Activated B cell treated with CpG ODN at 0.5 μM for 24 hours (primary cell): ENCODE measurements at regions not wholly inside any gene's neighbourhood (a gene's known extent, or its start where the extent isn't known, plus 50 kb on each side); places are given as distances from the start of the nearest gene placed in this dataset.

Experiments used
- ATAC-seq: fragments of 200-7000 bp; cut with Tn5 transposase; one replicate; pipeline ENCODE4 v1.10.0; 2021; ENCODE audit warnings: low read depth, mild to moderate bottlenecking, moderate library complexity
- CTCF ChIA-PET: fragments of 350-600 bp; sonication (Branson Sonifier 250); formaldehyde crosslinking; loops from one replicate; lab custom pipeline; 2021; ENCODE audit warnings: antibody characterized with exemption; lab: Charles Lee
- POLR2A ChIA-PET: fragments of 350-600 bp; sonication (Branson Sonifier 250); formaldehyde crosslinking; loops from one replicate; lab custom pipeline; 2021; ENCODE audit warnings: antibody characterized with exemption; lab: Charles Lee
- DNase-seq: peaks from one replicate; pipeline ENCODE4 v3.0.0; 2022
- H3K27ac Mint-ChIP-seq: one replicate; pipeline ENCODE4 v1.8.0; 2020; ENCODE audit warnings: mixed read lengths
- H3K27me3 Mint-ChIP-seq: one replicate; pipeline ENCODE4 v1.8.0; 2021; ENCODE audit warnings: mixed read lengths
- H3K36me3 Mint-ChIP-seq: one replicate; pipeline ENCODE4 v1.8.0; 2021; ENCODE audit warnings: low read depth, mixed read lengths
- H3K4me1 Mint-ChIP-seq: one replicate; pipeline ENCODE4 v1.8.0; 2021; ENCODE audit warnings: mixed read lengths
- H3K4me3 Mint-ChIP-seq: one replicate; pipeline ENCODE4 v1.8.0; 2020; ENCODE audit warnings: mild to moderate bottlenecking, mixed read lengths
- H3K9me3 Mint-ChIP-seq: one replicate; pipeline ENCODE4 v1.8.0; 2020; ENCODE audit warnings: mixed read lengths
- intact Hi-C: fragments of 100-400 bp; cut with micrococcal nuclease; formaldehyde crosslinking; loops from one replicate; pipeline ENCODE4 v1.15.1; 2024
- TF ChIP-seq, protein P1 (sequence below): fragments of 200-600 bp; IDR thresholded peaks from one replicate; pipeline ENCODE4 v1.8.0; 2022; ENCODE audit warnings: antibody characterized with exemption, mild to moderate bottlenecking

- Mint-ChIP-seq H3K27me3 (no peaks in the 10 kb centered on the region), H3K4me1 (no peaks in the 10 kb centered on the region), H3K36me3 (no peaks in the 10 kb centered on the region), H3K9me3 (no peaks in the 10 kb centered on the region), H3K4me3 (no peak overlapping the region), H3K27ac (no peak overlapping the region)
- ATAC-seq (no peak), DNase-seq (no peak)
- POLR2A ChIA-PET = no interaction called here
- CTCF ChIA-PET = no interaction called here
- TF ChIP-seq, protein P1, sequence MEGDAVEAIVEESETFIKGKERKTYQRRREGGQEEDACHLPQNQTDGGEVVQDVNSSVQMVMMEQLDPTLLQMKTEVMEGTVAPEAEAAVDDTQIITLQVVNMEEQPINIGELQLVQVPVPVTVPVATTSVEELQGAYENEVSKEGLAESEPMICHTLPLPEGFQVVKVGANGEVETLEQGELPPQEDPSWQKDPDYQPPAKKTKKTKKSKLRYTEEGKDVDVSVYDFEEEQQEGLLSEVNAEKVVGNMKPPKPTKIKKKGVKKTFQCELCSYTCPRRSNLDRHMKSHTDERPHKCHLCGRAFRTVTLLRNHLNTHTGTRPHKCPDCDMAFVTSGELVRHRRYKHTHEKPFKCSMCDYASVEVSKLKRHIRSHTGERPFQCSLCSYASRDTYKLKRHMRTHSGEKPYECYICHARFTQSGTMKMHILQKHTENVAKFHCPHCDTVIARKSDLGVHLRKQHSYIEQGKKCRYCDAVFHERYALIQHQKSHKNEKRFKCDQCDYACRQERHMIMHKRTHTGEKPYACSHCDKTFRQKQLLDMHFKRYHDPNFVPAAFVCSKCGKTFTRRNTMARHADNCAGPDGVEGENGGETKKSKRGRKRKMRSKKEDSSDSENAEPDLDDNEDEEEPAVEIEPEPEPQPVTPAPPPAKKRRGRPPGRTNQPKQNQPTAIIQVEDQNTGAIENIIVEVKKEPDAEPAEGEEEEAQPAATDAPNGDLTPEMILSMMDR = no peak
- intact Hi-C loops = no loop called here
Observed at GRCh38 chr2:40824278-40824677, 372.4 kb upstream of the SLC8A1 start.

- POLR2A ChIA-PET = no interaction called here
- Mint-ChIP-seq H3K27ac (no peak overlapping the region), H3K9me3 (no peaks in the 10 kb centered on the region), H3K27me3 (no peaks in the 10 kb centered on the region), H3K4me3 (no peak overlapping the region), H3K36me3 (no peaks in the 10 kb centered on the region), H3K4me1 (no peaks in the 10 kb centered on the region)
- TF ChIP-seq, protein P1 = no peak
- intact Hi-C loops = no loop called here
- DNase-seq = no peak
- ATAC-seq = no peak
- CTCF ChIA-PET = no interaction called here
Observed at GRCh38 chr2:40827392-40827791, 375.5 kb upstream of the SLC8A1 start.

DNA sequence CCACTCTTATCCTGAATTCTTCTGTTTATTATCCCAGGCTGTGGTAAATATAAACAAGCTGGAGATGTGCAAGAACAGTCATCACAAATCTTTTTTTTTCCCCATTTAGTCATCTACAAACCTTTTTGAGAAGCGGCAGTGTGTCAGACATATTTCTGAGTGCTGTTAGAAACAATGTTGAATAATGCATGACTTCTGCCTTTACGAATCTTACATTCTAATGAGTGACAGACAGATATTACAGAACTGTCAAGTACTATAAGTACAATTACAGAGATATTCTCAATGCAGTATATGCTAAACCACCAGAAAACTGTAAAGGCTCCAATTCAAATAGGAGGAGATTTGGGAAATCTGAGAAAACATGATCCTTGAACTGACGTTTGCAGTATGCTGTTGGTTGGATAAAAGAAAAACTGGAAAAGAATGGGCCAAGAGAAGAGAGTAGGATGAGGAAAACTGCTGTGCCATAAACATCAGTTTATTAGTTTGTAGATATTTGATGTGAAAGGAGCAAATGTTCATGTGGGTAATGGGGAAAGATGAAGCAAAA, 379.5 kb upstream of the SLC8A1 start:
- ATAC-seq (no peak), DNase-seq (no peak)
- Mint-ChIP-seq H3K36me3 (no peaks in the 10 kb centered on the region), H3K27me3 (no peaks in the 10 kb centered on the region), H3K4me3 (no peak overlapping the region), H3K9me3 (peaks cover 6% of the 10 kb centered on the region), H3K4me1 (no peaks in the 10 kb centered on the region), H3K27ac (no peak overlapping the region)
- POLR2A ChIA-PET = no interaction called here
- TF ChIP-seq, protein P1 = no peak
- CTCF ChIA-PET = no interaction called here
- intact Hi-C loops = no loop called here

DNA sequence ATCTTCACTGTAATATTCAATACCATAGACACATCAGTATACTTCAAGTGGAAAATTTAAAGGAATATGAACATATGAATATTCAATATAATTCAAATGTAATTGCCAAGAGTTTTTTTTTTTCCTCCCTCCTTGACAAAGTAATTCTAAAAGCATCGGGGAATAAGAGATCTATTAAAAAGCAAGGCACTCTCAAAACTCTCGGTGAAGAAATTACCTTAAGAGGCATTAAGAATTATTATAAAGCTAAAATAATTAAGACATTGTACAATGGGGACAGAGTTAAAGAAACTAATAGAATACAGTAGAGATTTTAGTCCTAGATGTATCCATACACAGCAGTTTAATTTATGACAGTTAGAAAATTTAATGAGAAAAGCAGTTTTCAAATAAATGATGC, 390.0 kb upstream of the SLC8A1 start:
- intact Hi-C loops = no loop called here
- Mint-ChIP-seq H3K4me1 (no peaks in the 10 kb centered on the region), H3K9me3 (no peaks in the 10 kb centered on the region), H3K27me3 (no peaks in the 10 kb centered on the region), H3K27ac (no peak overlapping the region), H3K4me3 (no peak overlapping the region), H3K36me3 (no peaks in the 10 kb centered on the region)
- CTCF ChIA-PET = no interaction called here
- TF ChIP-seq, protein P1 = no peak
- POLR2A ChIA-PET = no interaction called here
- DNase-seq = no peak
- ATAC-seq = no peak

DNA sequence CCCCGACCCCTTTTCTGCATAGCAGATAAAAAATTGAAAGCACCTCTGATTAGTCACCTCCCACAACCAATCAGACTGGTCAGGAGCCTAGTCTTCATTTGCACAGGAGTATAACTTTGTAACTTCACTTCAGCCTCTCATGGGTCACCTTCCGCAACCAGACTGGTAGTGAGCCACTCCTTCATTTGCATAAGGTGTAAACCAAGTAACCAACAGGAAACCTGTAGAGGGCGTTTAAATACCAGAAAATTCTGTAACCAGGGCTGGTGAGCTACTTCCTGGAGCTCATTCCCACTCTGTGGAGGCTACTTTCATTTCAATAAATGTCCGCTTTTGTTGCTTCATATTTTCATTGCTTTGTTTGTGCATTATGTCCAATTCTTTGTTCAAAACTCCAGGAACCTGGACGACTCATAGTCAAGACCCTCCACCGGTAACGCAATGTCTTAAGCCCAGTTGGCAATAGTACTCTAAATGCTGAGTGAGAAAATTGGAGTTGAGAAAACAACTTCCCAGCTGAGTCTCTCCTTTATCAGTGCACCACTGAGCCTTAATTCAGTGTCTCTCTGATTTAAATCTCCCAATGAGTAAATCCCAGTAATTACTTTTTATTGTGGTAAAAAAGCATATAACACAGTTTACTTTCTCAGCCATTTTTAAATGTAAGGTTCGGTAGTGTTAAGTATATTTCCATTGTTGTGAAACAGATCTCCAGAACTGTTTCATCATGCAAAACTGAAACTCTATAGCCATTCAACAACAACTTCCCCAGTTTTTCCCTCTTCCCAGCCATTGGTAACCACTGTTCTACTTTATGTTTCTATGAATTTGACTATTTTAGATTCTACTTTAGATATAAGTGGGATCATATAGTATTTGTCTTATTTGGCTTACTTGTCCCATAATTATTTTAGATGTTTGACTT, 392.7 kb upstream of the SLC8A1 start:
- no peak overlapping the region for H3K4me3 Mint-ChIP-seq
- CTCF ChIA-PET = no interaction called here
- H3K27me3 Mint-ChIP-seq = no peaks in the 10 kb centered on the region
- TF ChIP-seq, protein P1 = no peak
- intact Hi-C loops = no loop called here
- no peaks in the 10 kb centered on the region for H3K36me3 Mint-ChIP-seq
- no peaks in the 10 kb centered on the region for H3K9me3 Mint-ChIP-seq
- no peak for ATAC-seq
- POLR2A ChIA-PET = no interaction called here
- H3K4me1 Mint-ChIP-seq = no peaks in the 10 kb centered on the region
- H3K27ac Mint-ChIP-seq = no peak overlapping the region
- no peak for DNase-seq
